ENCODE measurements at regions not wholly inside any gene's neighbourhood (a gene's known extent, or its start where the extent isn't known, plus 50 kb on each side); places are given as distances from the start of the nearest gene placed in this dataset.

- Histone ChIP-seq H3K4me1 (no peaks in the 10 kb centered on the region), H3K27me3 (no peaks in the 10 kb centered on the region), H3K9me3 (peaks cover 0 to 7% (median 0%) of the 10 kb centered on the region in 4 donors), H3K36me3 (no peaks in the 10 kb centered on the region), H3K4me3 (no peak overlapping the region), H3K27ac (no peak overlapping the region)
- WGBS (ENCODE audit: insufficient coverage, low coverage, low lambda C conversion rate, missing lambda C conversion rate) = 40% methylated on average over 1 of the region's 5 CpGs
- ATAC-seq = no peak
- TF ChIP-seq CTCF (IDR thresholded peaks at IDR 0.05) = no peak
- no peak for TF ChIP-seq POLR2A (IDR thresholded peaks at IDR 0.05)
- DNase-seq = no peak
- intact Hi-C loops (cut with DNase I) = no loop called here
Observed at GRCh38 chr7:112646783-112647182, 143.4 kb downstream of the TMEM168 start.

DNA sequence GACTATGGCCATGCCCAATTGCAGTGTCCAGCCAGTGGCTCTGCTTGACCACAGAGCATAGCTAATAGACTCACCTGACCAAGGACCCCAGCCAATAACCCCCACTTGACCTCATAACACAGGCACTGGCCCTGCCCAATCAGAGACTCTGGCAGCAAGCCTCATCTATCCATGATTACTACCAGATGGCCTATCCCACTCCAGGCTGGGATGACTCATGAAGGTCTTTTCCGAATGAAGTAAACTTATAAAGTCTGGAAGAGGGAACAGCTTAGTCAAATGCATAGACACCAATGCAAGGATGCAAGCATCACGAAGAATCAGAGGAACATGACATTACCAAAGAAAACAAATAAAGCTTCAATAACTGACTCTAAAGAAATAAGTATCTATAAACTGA is 141.4 kb downstream of the TMEM168 start:
- Histone ChIP-seq H3K36me3 (no peaks in the 10 kb centered on the region), H3K27ac (no peak overlapping the region), H3K4me1 (no peaks in the 10 kb centered on the region), H3K27me3 (no peaks in the 10 kb centered on the region), H3K4me3 (no peak overlapping the region), H3K9me3 (peaks cover 0 to 7% (median 0%) of the 10 kb centered on the region in 4 donors)
- TF ChIP-seq CTCF (IDR thresholded peaks at IDR 0.05) (no peak), POLR2A (IDR thresholded peaks at IDR 0.05) (no peak)
- DNase-seq (no peak), ATAC-seq (no peak)
- whole genome bisulfite sequencing (ENCODE audit: insufficient coverage, low coverage, low lambda C conversion rate, missing lambda C conversion rate) = 49% methylated on average over 2 of the region's 2 CpGs
- intact Hi-C loops (cut with DNase I) = no loop called here

- Histone ChIP-seq H3K27ac (no peak overlapping the region), H3K36me3 (no peaks in the 10 kb centered on the region), H3K4me1 (no peaks in the 10 kb centered on the region), H3K4me3 (no peak overlapping the region), H3K27me3 (no peaks in the 10 kb centered on the region), H3K9me3 (peaks cover 0 to 7% (median 0%) of the 10 kb centered on the region in 4 donors)
- ATAC-seq = no peak
- DNase-seq = no peak
- TF ChIP-seq CTCF (IDR thresholded peaks at IDR 0.05) (no peak), POLR2A (IDR thresholded peaks at IDR 0.05) (no peak)
- intact Hi-C loops (cut with DNase I) = no loop called here
Observed at GRCh38 chr7:112649560-112649959, 140.6 kb downstream of the TMEM168 start.

DNA sequence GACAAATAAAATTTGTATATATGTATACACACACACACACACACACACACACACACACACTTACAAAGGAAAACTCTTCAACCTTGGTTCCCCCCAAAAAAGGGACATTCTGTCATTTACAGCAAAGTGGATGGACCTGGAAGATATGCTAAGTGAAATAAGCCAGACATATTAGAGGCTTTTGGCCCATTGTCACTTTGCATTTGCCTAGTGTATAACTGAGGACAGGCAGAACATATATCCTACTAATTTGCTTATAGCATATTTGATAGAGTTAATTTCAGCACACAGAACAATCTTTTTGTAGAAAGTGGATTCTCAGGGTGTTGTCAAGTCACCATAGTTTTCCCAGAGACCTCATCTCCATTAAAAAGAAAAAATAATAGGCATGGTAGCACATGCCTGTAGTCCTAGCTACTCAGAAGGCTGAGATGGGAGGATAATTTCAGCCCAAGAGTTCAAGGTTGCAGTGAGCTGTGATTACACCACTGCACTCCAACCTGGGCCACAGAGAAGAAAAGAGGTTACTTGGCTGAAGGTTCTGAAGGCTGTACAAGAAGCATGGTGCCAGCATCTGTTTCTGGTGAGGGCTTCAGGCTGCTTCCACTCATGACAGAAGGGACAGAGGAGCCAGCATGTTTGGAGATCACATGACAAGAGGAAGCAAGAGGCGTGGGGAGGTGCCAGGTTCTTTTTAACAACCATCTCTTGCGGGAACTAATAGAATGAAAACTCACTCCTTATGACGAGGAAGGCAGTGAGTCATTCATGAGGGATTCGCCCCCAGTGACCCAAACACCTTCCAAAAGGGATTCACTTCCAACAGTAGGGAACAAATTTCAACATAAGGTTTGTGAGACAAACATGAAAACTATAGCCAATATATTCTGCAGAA is 135.6 kb downstream of the TMEM168 start:
- Histone ChIP-seq H3K27ac (no peak overlapping the region), H3K4me1 (no peaks in the 10 kb centered on the region), H3K27me3 (no peaks in the 10 kb centered on the region), H3K4me3 (no peak overlapping the region), H3K9me3 (no peaks in the 10 kb centered on the region), H3K36me3 (no peaks in the 10 kb centered on the region)
- WGBS (ENCODE audit: insufficient coverage, low coverage, low lambda C conversion rate, missing lambda C conversion rate) = 53% methylated on average over 4 of the region's 4 CpGs
- intact Hi-C loops (cut with DNase I) = no loop called here
- ATAC-seq (no peak), DNase-seq (no peak)
- TF ChIP-seq CTCF (IDR thresholded peaks at IDR 0.05) (no peak), POLR2A (IDR thresholded peaks at IDR 0.05) (no peak)

Measured in right lobe of liver (tissue), 6 donors.